ENCODE measurements at regions not wholly inside any gene's neighbourhood (a gene's known extent, or its start where the extent isn't known, plus 50 kb on each side); places are given as distances from the start of the nearest gene placed in this dataset.
"Not testable (repeated sequence)": the region's sequence is repeated elsewhere in the genome, so short reads cannot be mapped to it uniquely, and the experiment has no call there.

GRCh38 chr1:29998686-29999085, 724.7 kb downstream of the MATN1 start:
- Histone ChIP-seq H2AFZ (ENCODE audit: low read depth, low read length) (no peak overlapping the region), H3K4me3 (ENCODE audit: insufficient read depth, low read depth, low read length) (no peak overlapping the region), H3K9ac (ENCODE audit: low read length) (no peak overlapping the region), H3K4me2 (ENCODE audit: low read length) (no peak overlapping the region), H3K27ac (ENCODE audit: low read depth, low read length) (no peak overlapping the region), H3K36me3 (ENCODE audit: insufficient read depth, low read length) (no peaks in the 10 kb centered on the region), H3K27me3 (ENCODE audit: insufficient read depth, low read length) (no peaks in the 10 kb centered on the region), H3K79me2 (ENCODE audit: insufficient read depth, low read length) (no peaks in the 10 kb centered on the region), H3K4me1 (ENCODE audit: insufficient read depth, low read length) (no peaks in the 10 kb centered on the region), H4K20me1 (ENCODE audit: insufficient read depth, low read length) (no peaks in the 10 kb centered on the region), H3K9me3 (ENCODE audit: insufficient read depth, low read depth, low read length) (no peaks in the 10 kb centered on the region)
- TF ChIP-seq EZH2 (IDR thresholded peaks at IDR 0.05; ENCODE audit: insufficient read depth, low read length), result no peak
- TF ChIP-seq CTCF (IDR thresholded peaks at IDR 0.05; ENCODE audit: insufficient read depth, low read depth, low read length), result no peak
- no peaks in the 10 kb centered on the region for H3K4me1 Mint-ChIP-seq (ENCODE audit: low read depth, unreplicated experiment)
- no peaks in the 10 kb centered on the region for H3K36me3 Mint-ChIP-seq (ENCODE audit: low read depth, unreplicated experiment)
- peaks cover 12% of the 10 kb centered on the region for H3K9me3 Mint-ChIP-seq (ENCODE audit: unreplicated experiment)
- DNase-seq (ENCODE audit: low read depth) (no peak), FAIRE-seq (no peak)
- H3K27me3 Mint-ChIP-seq (ENCODE audit: low read depth, unreplicated experiment), result peaks cover 17% of the 10 kb centered on the region
- H3K4me3 Mint-ChIP-seq (ENCODE audit: unreplicated experiment), result no peak overlapping the region
- H3K27ac Mint-ChIP-seq (ENCODE audit: unreplicated experiment), result no peak overlapping the region

GRCh38 chr1:29997818-29998217, 725.6 kb downstream of the MATN1 start:
- H3K9me3 Mint-ChIP-seq (ENCODE audit: unreplicated experiment), result peaks cover 14% of the 10 kb centered on the region
- H3K36me3 Mint-ChIP-seq (ENCODE audit: low read depth, unreplicated experiment); H4K20me1 ChIP-seq (ENCODE audit: insufficient read depth, low read length); H3K79me2 ChIP-seq (ENCODE audit: insufficient read depth, low read length); H3K4me2 ChIP-seq (ENCODE audit: low read length); H3K9ac ChIP-seq (ENCODE audit: low read length); H3K4me3 ChIP-seq (ENCODE audit: insufficient read depth, low read depth, low read length); H2AFZ ChIP-seq (ENCODE audit: low read depth, low read length); H3K4me3 Mint-ChIP-seq (ENCODE audit: unreplicated experiment); DNase-seq (ENCODE audit: low read depth); H3K27ac ChIP-seq (ENCODE audit: low read depth, low read length); H3K27me3 ChIP-seq (ENCODE audit: insufficient read depth, low read length); FAIRE-seq; H3K4me1 ChIP-seq (ENCODE audit: insufficient read depth, low read length); H3K27ac Mint-ChIP-seq (ENCODE audit: unreplicated experiment); H3K4me1 Mint-ChIP-seq (ENCODE audit: low read depth, unreplicated experiment); H3K9me3 ChIP-seq (ENCODE audit: insufficient read depth, low read depth, low read length); H3K36me3 ChIP-seq (ENCODE audit: insufficient read depth, low read length): not testable (repeated sequence)
- peaks cover 11% of the 10 kb centered on the region for H3K27me3 Mint-ChIP-seq (ENCODE audit: low read depth, unreplicated experiment)

GRCh38 chr1:29993950-29994349, 729.4 kb downstream of the MATN1 start:
- no peaks in the 10 kb centered on the region for H3K36me3 ChIP-seq (ENCODE audit: insufficient read depth, low read length)
- H4K20me1 ChIP-seq (ENCODE audit: insufficient read depth, low read length), result no peaks in the 10 kb centered on the region

More at GRCh38 chr1:29993950-29994349, 729.4 kb downstream of the MATN1 start:
- TF ChIP-seq CTCF (IDR thresholded peaks at IDR 0.05; ENCODE audit: insufficient read depth, low read depth, low read length), result no peak
- no peak for TF ChIP-seq EZH2 (IDR thresholded peaks at IDR 0.05; ENCODE audit: insufficient read depth, low read length)
- Histone ChIP-seq H3K27me3 (ENCODE audit: insufficient read depth, low read length) (no peaks in the 10 kb centered on the region), H3K79me2 (ENCODE audit: insufficient read depth, low read length) (no peaks in the 10 kb centered on the region), H3K9ac (ENCODE audit: low read length) (no peak overlapping the region), H3K4me1 (ENCODE audit: insufficient read depth, low read length) (no peaks in the 10 kb centered on the region), H3K4me2 (ENCODE audit: low read length) (no peak overlapping the region), H3K27ac (ENCODE audit: low read depth, low read length) (no peak overlapping the region), H3K4me3 (ENCODE audit: insufficient read depth, low read depth, low read length) (no peak overlapping the region), H3K9me3 (ENCODE audit: insufficient read depth, low read depth, low read length) (no peaks in the 10 kb centered on the region), H2AFZ (ENCODE audit: low read depth, low read length) (no peak overlapping the region)
- no peak overlapping the region for H3K4me3 Mint-ChIP-seq (ENCODE audit: unreplicated experiment)
- H3K9me3 Mint-ChIP-seq (ENCODE audit: unreplicated experiment), result peaks cover 13% of the 10 kb centered on the region
- no peak overlapping the region for H3K27ac Mint-ChIP-seq (ENCODE audit: unreplicated experiment)
- FAIRE-seq (no peak), DNase-seq (ENCODE audit: low read depth) (no peak)
- H3K4me1 Mint-ChIP-seq (ENCODE audit: low read depth, unreplicated experiment), result no peaks in the 10 kb centered on the region
- H3K36me3 Mint-ChIP-seq (ENCODE audit: low read depth, unreplicated experiment), result no peaks in the 10 kb centered on the region
- no peaks in the 10 kb centered on the region for H3K27me3 Mint-ChIP-seq (ENCODE audit: low read depth, unreplicated experiment)
